DOHH2 (cell line): ENCODE measurements at regions not wholly inside any gene's neighbourhood (a gene's known extent, or its start where the extent isn't known, plus 50 kb on each side); places are given as distances from the start of the nearest gene placed in this dataset.

Source experiments
- H3F3A ChIP-seq: fragments of 200-600 bp; sonication (generic), shearing (Covaris generic); 2 replicates; pipeline ENCODE4 v1.6.0; 2016; ENCODE audit warnings: antibody characterized with exemption, mild to moderate bottlenecking; ENCODE audit not compliant: control insufficient read depth, insufficient read depth
- H3K27ac ChIP-seq: fragments of 200-600 bp; sonication (generic); 2 replicates; pipeline ENCODE4 v1.5.1; 2014; ENCODE audit warnings: low read depth, mild to moderate bottlenecking, low read length, moderate library complexity
- H3K27me3 ChIP-seq: fragments of 200-600 bp; sonication (generic); 2 replicates; pipeline ENCODE4 v1.6.1; 2014; ENCODE audit warnings: mild to moderate bottlenecking, low read length, mixed read lengths; ENCODE audit not compliant: control insufficient read depth
- H3K36me3 ChIP-seq: fragments of 200-600 bp; sonication (generic); 2 replicates; pipeline ENCODE4 v1.6.1; 2014; ENCODE audit warnings: mild to moderate bottlenecking, low read length, moderate library complexity, mixed read lengths; ENCODE audit not compliant: control insufficient read depth
- H3K4me1 ChIP-seq: fragments of 200-600 bp; sonication (generic); 2 replicates; pipeline ENCODE4 v1.6.1; 2014; ENCODE audit warnings: mild to moderate bottlenecking, low read length, mixed read lengths; ENCODE audit not compliant: control insufficient read depth
- H3K4me2 ChIP-seq: fragments of 200-600 bp; sonication (generic); 2 replicates; pipeline ENCODE4 v1.6.0; 2014; ENCODE audit warnings: mild to moderate bottlenecking, low read length, moderate library complexity
- H3K4me3 ChIP-seq: fragments of 200-600 bp; sonication (generic); 2 replicates; pipeline ENCODE4 v1.5.1; 2014; ENCODE audit warnings: mild to moderate bottlenecking, low read length, mixed read lengths
- H3K79me2 ChIP-seq: fragments of 200-600 bp; sonication (generic); 2 replicates; pipeline ENCODE4 v1.6.1; 2014; ENCODE audit warnings: mild to moderate bottlenecking, low read length, mixed read lengths; ENCODE audit not compliant: control insufficient read depth
- H3K9me2 ChIP-seq: fragments of 200-600 bp; sonication (generic); replicated peaks from 2 replicates; pipeline ENCODE4 v1.6.1; 2014; ENCODE audit warnings: mild to moderate bottlenecking, low read length, mixed read lengths; ENCODE audit not compliant: control insufficient read depth
- H3K9me3 ChIP-seq: fragments of 200-600 bp; sonication (generic); 2 replicates; pipeline ENCODE4 v1.6.1; 2014; ENCODE audit warnings: antibody characterized with exemption, low read length, mixed read lengths; ENCODE audit not compliant: control insufficient read depth, insufficient read depth
- H4K20me1 ChIP-seq: fragments of 200-600 bp; sonication (generic); 2 replicates; pipeline ENCODE4 v1.6.0; 2014; ENCODE audit warnings: low read depth, mild to moderate bottlenecking, antibody characterized with exemption, low read length, moderate library complexity; ENCODE audit not compliant: control insufficient read depth, insufficient read depth
- EZH2phosphoT487 ChIP-seq: fragments of 200-600 bp; sonication (generic); IDR thresholded peaks from 2 replicates; pipeline ENCODE4 v1.6.1; 2017; ENCODE audit warnings: borderline replicate concordance, mild to moderate bottlenecking, antibody characterized with exemption, low read length, moderate library complexity, mixed read lengths
- TF ChIP-seq, protein P1 (sequence below): fragments of 200-600 bp; sonication (generic); IDR thresholded peaks from one replicate; pipeline ENCODE4 v1.5.1; 2014; ENCODE audit warnings: antibody characterized with exemption, mild to moderate bottlenecking, low read depth, low read length; ENCODE audit not compliant: poor library complexity, severe bottlenecking

DNA sequence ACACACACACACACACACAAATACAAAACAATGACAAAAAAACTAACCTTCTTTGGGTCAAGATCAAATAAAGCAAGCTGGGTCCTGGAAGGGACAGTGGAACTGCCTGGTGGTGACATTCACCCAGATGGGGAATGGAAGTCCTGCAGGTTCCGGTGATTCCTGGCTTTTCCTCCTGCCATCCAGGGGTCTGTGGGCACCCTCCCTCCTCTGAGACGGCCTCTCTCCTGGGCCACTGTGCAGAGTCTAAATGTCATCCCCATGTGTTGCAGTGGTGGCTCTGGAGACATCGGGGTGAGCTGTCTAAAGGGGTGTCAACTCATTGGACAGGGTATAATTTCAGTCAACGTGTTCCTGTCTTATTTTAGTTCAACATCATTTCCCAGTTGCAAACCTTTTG lies 248.2 kb downstream of the ZNF536 start:
- no peak overlapping the region for H3K27ac ChIP-seq
- H3K79me2 ChIP-seq, result no peaks in the 10 kb centered on the region
- peaks cover 19% of the 10 kb centered on the region; the same call in 1 of the 2 replicates for H3K9me3 ChIP-seq
- H3K4me3 ChIP-seq, result no peak overlapping the region
- H3K4me2 ChIP-seq, result no peak overlapping the region
- TF ChIP-seq, protein P1, sequence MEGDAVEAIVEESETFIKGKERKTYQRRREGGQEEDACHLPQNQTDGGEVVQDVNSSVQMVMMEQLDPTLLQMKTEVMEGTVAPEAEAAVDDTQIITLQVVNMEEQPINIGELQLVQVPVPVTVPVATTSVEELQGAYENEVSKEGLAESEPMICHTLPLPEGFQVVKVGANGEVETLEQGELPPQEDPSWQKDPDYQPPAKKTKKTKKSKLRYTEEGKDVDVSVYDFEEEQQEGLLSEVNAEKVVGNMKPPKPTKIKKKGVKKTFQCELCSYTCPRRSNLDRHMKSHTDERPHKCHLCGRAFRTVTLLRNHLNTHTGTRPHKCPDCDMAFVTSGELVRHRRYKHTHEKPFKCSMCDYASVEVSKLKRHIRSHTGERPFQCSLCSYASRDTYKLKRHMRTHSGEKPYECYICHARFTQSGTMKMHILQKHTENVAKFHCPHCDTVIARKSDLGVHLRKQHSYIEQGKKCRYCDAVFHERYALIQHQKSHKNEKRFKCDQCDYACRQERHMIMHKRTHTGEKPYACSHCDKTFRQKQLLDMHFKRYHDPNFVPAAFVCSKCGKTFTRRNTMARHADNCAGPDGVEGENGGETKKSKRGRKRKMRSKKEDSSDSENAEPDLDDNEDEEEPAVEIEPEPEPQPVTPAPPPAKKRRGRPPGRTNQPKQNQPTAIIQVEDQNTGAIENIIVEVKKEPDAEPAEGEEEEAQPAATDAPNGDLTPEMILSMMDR, result no peak
- TF ChIP-seq EZH2phosphoT487, result no peak
- H3K4me1 ChIP-seq, result no peaks in the 10 kb centered on the region
- no peaks in the 10 kb centered on the region for H3F3A ChIP-seq
- H4K20me1 ChIP-seq, result no peaks in the 10 kb centered on the region
- no peaks in the 10 kb centered on the region for H3K27me3 ChIP-seq
- H3K36me3 ChIP-seq, result no peaks in the 10 kb centered on the region
- no peaks in the 10 kb centered on the region for H3K9me2 ChIP-seq

DNA sequence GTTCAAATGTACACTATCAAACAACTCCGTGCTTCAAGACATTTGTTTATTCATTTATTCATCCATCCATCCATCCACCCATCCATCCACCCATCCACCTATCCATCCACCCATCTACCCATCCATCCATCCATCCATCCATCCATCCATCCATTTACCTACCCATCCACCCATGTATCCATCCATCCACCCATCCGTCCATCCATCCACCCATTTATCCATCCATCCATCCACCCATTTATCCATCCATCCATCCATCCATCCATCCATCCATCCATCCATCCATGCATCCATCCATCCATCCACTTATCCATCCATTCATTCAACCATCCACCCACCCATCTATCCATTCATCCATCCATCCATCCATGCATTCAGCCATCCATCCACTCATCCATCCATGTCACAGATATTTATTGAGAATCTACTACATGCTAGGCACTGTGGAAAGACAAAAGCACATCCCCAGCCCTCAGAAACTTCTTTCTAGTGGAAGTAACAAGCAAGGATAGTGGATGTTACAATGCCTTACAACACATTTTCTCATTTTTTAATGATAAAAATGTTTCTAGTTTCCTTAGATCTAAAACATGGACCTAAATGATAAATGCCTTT lies 237.6 kb downstream of the ZNF536 start:
- no peak overlapping the region for H3K4me3 ChIP-seq
- H3K9me2 ChIP-seq, result no peaks in the 10 kb centered on the region
- H3K27me3 ChIP-seq, result no peaks in the 10 kb centered on the region
- no peak overlapping the region for H3K27ac ChIP-seq
- no peaks in the 10 kb centered on the region for H3K79me2 ChIP-seq
- H3K4me1 ChIP-seq, result no peaks in the 10 kb centered on the region
- H3F3A ChIP-seq, result no peaks in the 10 kb centered on the region
- H3K4me2 ChIP-seq, result no peak overlapping the region
- no peaks in the 10 kb centered on the region for H3K36me3 ChIP-seq
- TF ChIP-seq, protein P1, result no peak
- TF ChIP-seq EZH2phosphoT487, result no peak
- H3K9me3 ChIP-seq, result no peaks in the 10 kb centered on the region
- no peaks in the 10 kb centered on the region for H4K20me1 ChIP-seq

DNA sequence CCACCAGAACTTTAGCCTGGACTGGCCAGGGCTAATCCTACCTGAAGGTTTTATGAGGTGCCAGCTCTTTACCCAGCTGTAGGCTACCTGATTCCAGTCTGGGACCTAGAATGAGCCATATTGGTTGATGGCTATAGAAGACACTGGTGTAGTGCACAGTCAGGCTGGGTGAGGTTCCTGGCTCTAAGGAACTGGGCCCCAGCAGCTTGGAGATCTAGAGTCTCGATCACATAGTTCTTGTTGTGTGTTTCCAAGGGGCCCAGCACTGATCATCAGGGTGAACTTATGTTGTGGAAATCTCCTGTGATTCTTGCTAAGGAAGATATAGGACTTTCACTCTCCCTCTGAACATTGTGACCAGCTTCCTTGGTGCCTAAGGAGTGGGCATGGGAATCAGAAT lies 236.3 kb downstream of the ZNF536 start:
- Histone ChIP-seq H3K9me2 (no peaks in the 10 kb centered on the region), H3K36me3 (no peaks in the 10 kb centered on the region), H3K9me3 (no peaks in the 10 kb centered on the region), H3K4me3 (no peak overlapping the region), H3K79me2 (no peaks in the 10 kb centered on the region), H3K4me1 (no peaks in the 10 kb centered on the region), H3F3A (no peaks in the 10 kb centered on the region), H3K4me2 (no peak overlapping the region), H3K27ac (no peak overlapping the region), H3K27me3 (no peaks in the 10 kb centered on the region), H4K20me1 (no peaks in the 10 kb centered on the region)
- no peak for TF ChIP-seq EZH2phosphoT487
- TF ChIP-seq, protein P1, result no peak
